H54 (cell line): ENCODE measurements at regions not wholly inside any gene's neighbourhood (a gene's known extent, or its start where the extent isn't known, plus 50 kb on each side); places are given as distances from the start of the nearest gene placed in this dataset.
A peak's percentile ranks its signal among the peaks of the same experiment; 100 is the strongest.

Experiments used
- DNase-seq: peaks from one replicate; pipeline ENCODE4 v3.0.0; 2011; ENCODE audit warnings: low spot score, mixed read lengths; ENCODE audit not compliant: insufficient read length
- FAIRE-seq: peaks from 3 replicates; lab custom pipeline; 2011; peaks lifted over from hg19 to GRCh38; lab: Jason Lieb, UNC
- POLR2A ChIP-seq: IDR thresholded peaks from 2 replicates; pipeline ENCODE4 v1.6.1; 2011; ENCODE audit warnings: low read depth, mild to moderate bottlenecking, low read length

GRCh38 chr16:86799367-86799766 lies 221.0 kb downstream of the FOXL1 start:
- TF ChIP-seq POLR2A = no peak
- FAIRE-seq = no peak

GRCh38 chr16:86800894-86801293 lies 222.5 kb downstream of the FOXL1 start:
- no peak for TF ChIP-seq POLR2A
- DNase-seq = no peak
- no peak for FAIRE-seq

More at GRCh38 chr16:86799367-86799766, 221.0 kb downstream of the FOXL1 start:
- no peak for DNase-seq

GRCh38 chr16:86802013-86802412 lies 223.7 kb downstream of the FOXL1 start:
- TF ChIP-seq POLR2A = no peak
- FAIRE-seq (no peak), DNase-seq (no peak)

- FAIRE-seq = no peak
- no peak for DNase-seq
Observed at GRCh38 chr16:86805188-86805587, 226.8 kb downstream of the FOXL1 start.

GRCh38 chr16:86806181-86806837 lies 228.0 kb downstream of the FOXL1 start:
- no peak for FAIRE-seq
- TF ChIP-seq POLR2A = no peak
- no peak for DNase-seq

More at GRCh38 chr16:86805188-86805587, 226.8 kb downstream of the FOXL1 start:
- TF ChIP-seq POLR2A = no peak

GRCh38 chr16:86806838-86807351 lies 228.5 kb downstream of the FOXL1 start:
- no peak for TF ChIP-seq POLR2A
- FAIRE-seq = no peak
- DNase-seq = no peak

GRCh38 chr16:86808863-86809444 lies 230.6 kb downstream of the FOXL1 start:
- DNase-seq = no peak
- TF ChIP-seq POLR2A = no peak
- no peak for FAIRE-seq

- no peak; the same call in 1 of the 2 replicates for TF ChIP-seq POLR2A
- DNase-seq (peak; percentile 84), FAIRE-seq (no peak)
Observed at GRCh38 chr16:86809458-86809955, 231.2 kb downstream of the FOXL1 start.

- TF ChIP-seq POLR2A = no peak
- no peak for DNase-seq
- no peak for FAIRE-seq
Observed at GRCh38 chr16:86810062-86810461, 231.7 kb downstream of the FOXL1 start.

GRCh38 chr16:86812363-86812970 lies 234.1 kb downstream of the FOXL1 start:
- TF ChIP-seq POLR2A = no peak
- FAIRE-seq (no peak), DNase-seq (no peak)

GRCh38 chr16:86814256-86814655 lies 235.9 kb downstream of the FOXL1 start:
- FAIRE-seq (no peak), DNase-seq (no peak)
- no peak for TF ChIP-seq POLR2A

- DNase-seq (no peak), FAIRE-seq (no peak)
- TF ChIP-seq POLR2A = no peak
Observed at GRCh38 chr16:86816930-86817625, 238.7 kb downstream of the FOXL1 start.

- FAIRE-seq = no peak
- DNase-seq = no peak
- no peak for TF ChIP-seq POLR2A
Observed at GRCh38 chr16:86818671-86819532, 240.6 kb downstream of the FOXL1 start.
